HG02973 (cell line): ENCODE measurements at regions not wholly inside any gene's neighbourhood (a gene's known extent, or its start where the extent isn't known, plus 50 kb on each side); places are given as distances from the start of the nearest gene placed in this dataset.

ENCODE experiments used
- ATAC-seq: cut with Tn5 transposase; IDR thresholded peaks from one replicate; pipeline ENCODE4 v1.9.1; 2021; ENCODE audit warnings: moderate library complexity; ENCODE audit not compliant: unreplicated experiment

DNA sequence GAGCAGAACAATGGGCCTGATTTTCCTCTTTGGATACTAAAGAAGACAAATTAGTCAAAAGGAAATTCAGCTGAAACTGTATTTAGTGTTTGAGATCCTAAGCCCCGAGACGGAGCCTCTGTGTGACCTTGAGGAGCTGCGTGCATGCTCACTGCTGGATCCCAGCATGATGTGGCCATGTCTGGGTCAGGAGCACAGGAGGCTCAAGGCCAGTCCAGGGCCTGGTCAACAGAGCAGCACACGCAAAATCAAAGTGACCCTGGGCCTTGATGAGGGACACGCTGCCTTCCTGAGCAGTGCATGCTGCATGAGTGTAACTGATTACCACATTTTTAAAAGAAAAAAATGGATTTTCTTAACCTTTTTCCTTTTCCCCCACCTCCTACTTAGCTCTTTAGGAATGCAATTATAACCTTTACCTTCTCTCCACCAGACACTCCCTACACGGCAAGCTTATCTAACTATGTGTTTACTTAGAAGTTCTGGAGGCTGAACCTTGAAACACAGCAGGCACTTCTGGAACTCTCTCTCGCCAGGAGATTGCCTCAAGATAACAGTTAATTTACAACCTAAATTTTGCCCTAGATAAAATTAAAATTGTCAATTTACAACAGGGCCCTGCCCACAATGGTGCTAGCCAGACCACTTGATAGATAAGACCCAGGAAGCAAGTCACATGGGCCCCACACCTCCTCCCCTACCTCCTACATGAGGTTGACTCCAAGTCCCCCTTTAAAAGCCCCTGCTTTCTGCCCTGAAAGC is 144.6 kb downstream of the LRIG2 start:
- no peak for ATAC-seq

DNA sequence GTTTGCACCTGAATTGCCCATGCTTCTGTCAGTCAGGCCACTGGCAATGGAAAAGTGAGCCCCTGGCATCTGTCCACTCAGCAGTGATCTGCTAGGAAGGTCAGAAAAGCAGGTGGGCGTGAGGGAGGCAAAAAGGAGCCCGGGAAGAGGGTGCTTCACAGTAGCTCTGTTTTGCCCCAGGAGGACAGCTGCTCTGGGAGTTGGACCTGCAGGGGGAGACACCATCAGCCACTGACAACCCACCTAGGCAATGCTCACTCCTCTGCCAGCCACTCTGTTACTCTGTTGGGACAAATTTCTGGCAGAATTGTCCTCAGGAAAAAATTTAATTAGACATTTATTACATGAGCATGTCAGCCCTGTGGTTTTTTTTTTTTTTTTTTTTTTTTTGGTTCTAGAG is 146.4 kb downstream of the LRIG2 start:
- no peak for ATAC-seq

DNA sequence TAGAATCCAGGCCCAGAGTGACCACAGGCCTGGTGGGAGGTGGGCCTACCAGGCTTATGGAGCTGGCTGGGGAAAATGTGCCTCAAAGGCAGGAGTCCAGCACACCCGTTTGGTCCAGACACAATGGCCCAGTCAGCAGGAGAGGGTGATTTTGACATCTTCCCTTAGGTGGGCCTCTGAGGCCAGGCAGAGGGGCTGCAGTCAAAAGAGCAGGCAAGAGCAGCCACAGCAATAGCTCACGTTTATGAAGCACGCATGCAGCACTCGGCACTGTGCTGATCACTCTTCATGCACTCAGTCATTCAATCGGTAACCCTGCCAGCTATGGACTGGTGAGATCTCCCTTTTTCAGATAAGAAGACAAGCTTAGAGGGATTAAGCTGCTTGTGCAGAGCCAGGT is 146.8 kb downstream of the LRIG2 start:
- ATAC-seq: no peak

GRCh38 chr1:113223040-113223439 is 150.0 kb downstream of the LRIG2 start:
- ATAC-seq: no peak

DNA sequence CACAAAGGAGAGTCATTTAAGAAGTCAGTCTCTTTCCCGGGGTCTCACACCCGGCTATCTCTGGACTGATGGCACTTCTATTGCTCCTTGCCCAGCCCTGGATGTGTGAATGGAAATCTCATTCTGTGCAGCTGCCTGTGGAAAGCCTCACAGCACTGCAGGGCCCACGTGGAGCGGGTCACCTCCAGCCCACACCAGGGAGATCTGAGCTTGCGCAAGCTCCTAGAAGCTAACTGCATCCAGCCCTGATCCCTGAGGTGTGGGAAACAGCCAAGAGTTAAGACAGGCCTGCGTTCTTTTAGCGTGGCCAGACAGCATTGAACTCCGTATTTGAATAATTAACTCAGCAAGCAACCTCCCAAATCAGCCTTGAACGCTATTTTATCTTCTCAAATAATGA is 150.5 kb downstream of the LRIG2 start:
- no peak for ATAC-seq

GRCh38 chr1:113226148-113226547 is 153.2 kb downstream of the LRIG2 start:
- no peak for ATAC-seq

GRCh38 chr1:113231866-113232265 is 158.4 kb upstream of the MAGI3 start:
- ATAC-seq: no peak

- no peak for ATAC-seq
These were observed 156.9 kb upstream of the MAGI3 start for GRCh38 chr1:113233441-113233840.

GRCh38 chr1:113241237-113241636 is 149.1 kb upstream of the MAGI3 start:
- no peak for ATAC-seq

- ATAC-seq: no peak
These were observed 147.8 kb upstream of the MAGI3 start for GRCh38 chr1:113242481-113242880.

GRCh38 chr1:113243529-113243928 is 146.8 kb upstream of the MAGI3 start:
- ATAC-seq: no peak

GRCh38 chr1:113244112-113244820 is 146.0 kb upstream of the MAGI3 start:
- ATAC-seq: no peak

DNA sequence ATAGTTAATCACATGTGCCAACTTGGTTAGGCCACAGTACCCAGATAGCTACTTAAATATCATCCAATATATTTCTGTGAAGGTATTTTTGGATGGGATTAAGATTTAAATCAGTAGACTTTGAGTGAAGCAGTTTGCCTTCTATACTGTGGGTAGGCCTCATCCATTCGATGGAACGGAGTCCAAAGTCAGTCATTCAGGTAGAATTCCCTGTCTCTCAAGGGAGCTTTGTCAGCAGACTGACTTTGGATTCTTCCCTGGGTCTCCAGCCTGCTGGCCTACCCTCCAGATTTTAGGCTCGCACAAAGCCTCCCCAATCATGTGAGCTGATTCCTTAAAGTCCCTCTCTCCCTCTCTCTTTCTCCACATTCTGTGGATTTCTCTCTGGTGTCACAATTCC is 145.1 kb upstream of the MAGI3 start:
- ATAC-seq: no peak

DNA sequence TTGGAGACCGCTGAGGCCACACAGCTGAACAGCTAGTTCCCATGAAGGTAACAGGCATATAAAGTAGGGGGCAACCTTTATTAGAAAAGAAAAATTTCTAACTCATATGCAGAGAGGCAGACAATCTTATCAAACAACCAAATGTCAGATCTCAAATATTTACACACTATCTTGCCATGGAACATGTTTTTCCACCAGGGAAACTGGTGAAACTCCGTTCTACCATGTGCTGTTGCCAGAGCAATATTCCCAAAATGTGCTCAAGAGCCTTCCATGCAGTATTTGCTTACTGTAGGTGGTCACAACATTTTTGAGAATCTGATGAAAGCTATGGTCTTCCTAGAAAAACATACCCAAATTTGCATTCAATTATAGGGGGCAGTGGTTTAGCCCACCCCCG is 143.4 kb upstream of the MAGI3 start:
- ATAC-seq: no peak

DNA sequence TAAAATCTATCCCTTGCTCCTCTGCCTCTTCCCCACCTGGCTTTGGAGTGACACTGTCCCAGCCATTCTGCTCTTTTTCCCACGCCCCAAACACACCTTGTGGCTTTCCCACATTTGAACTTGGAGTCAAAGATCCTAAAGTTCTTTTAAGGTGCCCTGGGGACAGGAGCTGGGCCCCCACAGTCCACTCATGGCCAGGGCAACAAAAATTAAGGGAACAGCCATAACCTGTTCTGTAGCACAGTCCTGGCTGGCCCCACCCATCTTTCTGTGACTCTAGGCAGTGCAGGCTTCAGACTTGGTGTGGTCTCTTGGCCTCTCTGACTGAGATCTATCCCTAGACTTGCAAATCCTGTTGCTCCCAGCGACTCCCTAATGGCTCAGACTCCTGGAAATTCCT is 143.0 kb upstream of the MAGI3 start:
- ATAC-seq: no peak

GRCh38 chr1:113247782-113248181 is 142.5 kb upstream of the MAGI3 start:
- no peak for ATAC-seq

DNA sequence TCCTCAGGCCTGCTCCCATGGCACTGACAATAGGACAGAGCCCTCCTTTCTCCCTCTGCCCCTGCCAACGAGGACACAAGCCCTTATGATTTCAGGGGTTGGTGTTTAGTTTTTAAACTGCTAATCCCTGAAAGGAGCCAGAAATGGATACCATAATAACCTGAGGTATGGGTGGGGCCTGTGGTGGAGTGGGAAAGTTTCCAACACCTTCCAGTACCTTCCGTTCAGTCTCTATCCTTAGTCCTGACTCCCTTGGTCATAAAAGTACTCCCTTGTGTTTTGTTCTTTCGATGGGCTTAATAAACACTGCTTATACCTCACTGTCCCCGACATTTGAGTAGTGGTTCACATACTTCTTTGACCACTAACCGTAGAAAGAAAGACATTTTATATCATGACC is 141.8 kb upstream of the MAGI3 start:
- ATAC-seq: no peak

GRCh38 chr1:113250161-113250560 is 140.2 kb upstream of the MAGI3 start:
- no peak for ATAC-seq

DNA sequence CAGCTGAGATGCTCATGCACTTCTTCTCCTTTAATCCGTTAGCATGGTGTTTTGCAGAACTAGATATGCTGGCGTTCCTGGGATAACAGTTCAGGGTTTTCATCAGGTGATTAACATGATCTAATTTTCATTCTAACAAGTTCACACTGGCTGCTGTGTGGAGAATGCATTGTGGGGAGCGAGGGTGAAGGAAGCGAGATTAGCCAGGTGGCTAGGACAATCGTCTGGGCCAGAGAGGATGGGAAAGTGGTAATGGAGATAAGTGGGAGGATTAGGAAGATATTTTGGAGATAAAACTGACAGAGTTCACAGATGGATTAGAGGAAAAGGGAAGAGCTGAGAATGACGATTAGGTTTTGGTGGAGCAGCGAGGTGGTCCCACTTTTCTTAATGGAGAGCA is 138.1 kb upstream of the MAGI3 start:
- no peak for ATAC-seq

- ATAC-seq: no peak
These were observed 137.1 kb upstream of the MAGI3 start for GRCh38 chr1:113253187-113253586.

DNA sequence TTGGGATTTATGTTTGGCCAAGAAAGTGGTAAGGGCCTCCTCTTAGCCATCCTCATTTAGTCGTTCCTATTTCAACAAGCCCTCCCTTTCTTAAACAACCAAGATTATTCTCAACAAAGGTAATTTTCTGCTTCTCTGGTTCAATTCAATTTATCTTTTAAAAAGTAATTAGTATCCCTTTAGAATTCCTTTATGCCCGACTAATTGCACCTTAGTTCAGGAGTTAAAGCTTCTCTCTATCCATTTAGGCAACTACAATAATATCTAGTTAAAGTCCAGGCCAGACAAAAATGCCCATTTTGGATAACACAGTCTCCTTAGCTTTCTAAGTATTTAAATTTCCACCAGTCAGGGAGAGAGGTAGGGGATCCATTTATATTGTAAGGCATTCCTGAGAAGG is 136.7 kb upstream of the MAGI3 start:
- ATAC-seq: no peak

- no peak for ATAC-seq
These were observed 135.1 kb upstream of the MAGI3 start for GRCh38 chr1:113255038-113255719.
